ENCODE measurements at regions not wholly inside any gene's neighbourhood (a gene's known extent, or its start where the extent isn't known, plus 50 kb on each side); places are given as distances from the start of the nearest gene placed in this dataset.

- Histone ChIP-seq H4K20me1 (ENCODE audit: insufficient read depth) (no peaks in the 10 kb centered on the region), H3K27ac (ENCODE audit: low read depth, low read length) (no peak overlapping the region), H3K27me3 (ENCODE audit: insufficient read depth, low read length) (no peaks in the 10 kb centered on the region), H3K4me2 (ENCODE audit: low read length) (no peak overlapping the region), H3K4me3 (replicated peaks in 1 of 2; ENCODE audit: low read depth in 1 of 2, low read length in 2 of 2) (no peak overlapping the region), H3K79me2 (ENCODE audit: insufficient read depth, low read length) (no peaks in the 10 kb centered on the region), H2AFZ (ENCODE audit: low read depth, low read length, poor library complexity, severe bottlenecking) (no peak overlapping the region), H3K9ac (ENCODE audit: low read length) (no peak overlapping the region), H3K36me3 (ENCODE audit: control insufficient read depth in 1 of 2, insufficient read depth in 2 of 2, low read length in 2 of 2) (no peaks in the 10 kb centered on the region), H3K9me2 (ENCODE audit: insufficient read depth) (no peaks in the 10 kb centered on the region), H3K4me1 (ENCODE audit: control insufficient read depth in 1 of 2, insufficient read depth in 2 of 2, low read length in 2 of 2) (peaks cover 8 to 10% of the 10 kb centered on the region in 2 experiments), H3K9me3 (ENCODE audit: control insufficient read depth in 1 of 2, insufficient read depth in 1 of 2, low read depth in 1 of 2, low read length in 2 of 2) (no peaks in the 10 kb centered on the region)
- DNase-seq (ENCODE audit: low read depth, low spot score) (no peak), ATAC-seq (no peak)
- intact Hi-C loops (cut with micrococcal nuclease) = no loop called here
- CTCF ChIA-PET = no interaction called here
- RAD21 ChIA-PET (ENCODE audit: low non-redundant PET in 1 of 2, low total read pairs in 2 of 2, uncharacterized antibody in 2 of 2, unreplicated experiment in 2 of 2) = no interaction called here
- BruUV-seq (replicated peaks) = no TSS peak
- TF ChIP-seq EGR1 (IDR thresholded peaks at IDR 0.05; ENCODE audit: low read depth) = no peak
- POLR2A ChIA-PET = no interaction called here
These were observed 98.1 kb downstream of the NR1D2 start for GRCh38 chr3:24043168-24043567.

- Histone ChIP-seq H3K36me3 (ENCODE audit: control insufficient read depth in 1 of 2, insufficient read depth in 2 of 2, low read length in 2 of 2) (no peaks in the 10 kb centered on the region), H4K20me1 (ENCODE audit: insufficient read depth) (no peaks in the 10 kb centered on the region), H3K79me2 (ENCODE audit: insufficient read depth, low read length) (no peaks in the 10 kb centered on the region), H3K4me1 (ENCODE audit: control insufficient read depth in 1 of 2, insufficient read depth in 2 of 2, low read length in 2 of 2) (peaks cover 14 to 16% of the 10 kb centered on the region in 2 experiments), H3K9me3 (ENCODE audit: control insufficient read depth in 1 of 2, insufficient read depth in 1 of 2, low read depth in 1 of 2, low read length in 2 of 2) (no peaks in the 10 kb centered on the region), H2AFZ (ENCODE audit: low read depth, low read length, poor library complexity, severe bottlenecking) (no peak overlapping the region), H3K4me3 (replicated peaks in 1 of 2; ENCODE audit: low read depth in 1 of 2, low read length in 2 of 2) (no peak overlapping the region), H3K9ac (ENCODE audit: low read length) (no peak overlapping the region), H3K27ac (ENCODE audit: low read depth, low read length) (no peak overlapping the region), H3K27me3 (ENCODE audit: insufficient read depth, low read length) (no peaks in the 10 kb centered on the region), H3K9me2 (ENCODE audit: insufficient read depth) (no peaks in the 10 kb centered on the region), H3K4me2 (ENCODE audit: low read length) (no peak overlapping the region)
- ChIA-PET POLR2A (no interaction called here), RAD21 (ENCODE audit: low non-redundant PET in 1 of 2, low total read pairs in 2 of 2, uncharacterized antibody in 2 of 2, unreplicated experiment in 2 of 2) (no interaction called here), CTCF (interaction anchor here (1.1 kb wide), 1 partner anchor 45 kb away, joined by 3 read pairs; no protein-coding TSS in a partner anchor)
- no peak for DNase-seq (ENCODE audit: low read depth, low spot score)
- BruUV-seq (replicated peaks) = no TSS peak
- no peak for TF ChIP-seq EGR1 (IDR thresholded peaks at IDR 0.05; ENCODE audit: low read depth)
- TF ChIP-seq EZH2phosphoT487 (IDR thresholded peaks at IDR 0.05; ENCODE audit: borderline replicate concordance) = no peak
- TF ChIP-seq SP1 (IDR thresholded peaks at IDR 0.05; ENCODE audit: low read depth) = no peak
- TF ChIP-seq JUND (IDR thresholded peaks at IDR 0.05) = no peak
- TF ChIP-seq CTCF (IDR thresholded peaks at IDR 0.05 in 2 of 3, conservative IDR thresholded peaks at IDR 0.05 in 1 of 3; ENCODE audit: borderline replicate concordance in 1 of 3, insufficient read depth in 1 of 3, low read depth in 2 of 3, low read length in 2 of 3) = no peak
- no peak for TF ChIP-seq ZFX (IDR thresholded peaks at IDR 0.05)
- no peak for TF ChIP-seq FOSL1 (IDR thresholded peaks at IDR 0.05; ENCODE audit: low read depth)
- intact Hi-C loops (cut with micrococcal nuclease) = no loop called here
- no peak for ATAC-seq
These were observed 98.9 kb downstream of the NR1D2 start for GRCh38 chr3:24043985-24044384.
